ENCODE measurements at regions not wholly inside any gene's neighbourhood (a gene's known extent, or its start where the extent isn't known, plus 50 kb on each side); places are given as distances from the start of the nearest gene placed in this dataset.
"Not testable (repeated sequence)": the region's sequence is repeated elsewhere in the genome, so short reads cannot be mapped to it uniquely, and the experiment has no call there.

GRCh38 chr6:91278416-91278815 is 691.5 kb upstream of the MAP3K7 start:
- no peak for DNase-seq

DNA sequence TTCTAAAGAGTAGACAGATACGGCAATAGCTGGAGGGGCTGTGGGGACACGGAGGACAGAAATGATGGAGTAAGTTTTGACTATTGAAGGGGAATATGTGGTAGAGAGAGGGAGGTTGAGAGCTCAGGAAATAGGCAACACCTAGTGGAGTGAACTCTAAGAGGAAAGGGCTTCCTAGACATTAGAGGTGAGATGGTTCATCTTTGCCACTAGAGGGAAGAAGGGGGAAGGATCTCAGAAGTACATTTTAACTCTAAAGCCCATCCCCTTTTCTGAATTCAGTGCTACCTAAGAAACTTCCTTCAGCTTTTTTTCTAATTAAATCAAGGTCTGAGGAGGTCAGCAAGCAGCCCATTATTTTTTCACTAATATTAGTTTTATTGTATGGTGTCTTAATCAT is 689.4 kb upstream of the MAP3K7 start:
- DNase-seq = peak; percentile 5

GRCh38 chr6:91273729-91274128 is 686.9 kb upstream of the MAP3K7 start:
- DNase-seq = no peak

GRCh38 chr6:91271807-91272206 is 684.9 kb upstream of the MAP3K7 start:
- DNase-seq = no peak

DNA sequence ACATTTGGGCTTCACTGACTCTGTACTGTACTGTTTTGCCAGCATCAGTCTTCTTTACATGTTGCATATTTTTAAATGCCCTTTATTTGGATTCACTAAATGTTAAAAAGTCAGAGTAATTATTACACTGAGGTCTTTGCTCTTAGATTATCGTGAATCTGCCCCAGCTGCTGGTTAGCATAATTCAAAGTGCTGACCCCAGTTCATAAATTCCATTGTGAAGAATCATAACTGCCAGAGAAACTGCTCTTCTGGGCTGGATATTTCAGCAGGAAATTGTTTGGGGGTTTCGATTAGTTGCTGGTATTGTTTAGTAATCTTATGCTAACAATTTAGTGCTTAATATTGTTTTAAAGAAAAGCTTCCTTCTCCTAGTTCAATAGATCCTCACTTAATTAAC is 682.1 kb upstream of the MAP3K7 start:
- no peak for DNase-seq

- DNase-seq = no peak
These were observed 680.4 kb upstream of the MAP3K7 start for GRCh38 chr6:91267246-91267645.

DNA sequence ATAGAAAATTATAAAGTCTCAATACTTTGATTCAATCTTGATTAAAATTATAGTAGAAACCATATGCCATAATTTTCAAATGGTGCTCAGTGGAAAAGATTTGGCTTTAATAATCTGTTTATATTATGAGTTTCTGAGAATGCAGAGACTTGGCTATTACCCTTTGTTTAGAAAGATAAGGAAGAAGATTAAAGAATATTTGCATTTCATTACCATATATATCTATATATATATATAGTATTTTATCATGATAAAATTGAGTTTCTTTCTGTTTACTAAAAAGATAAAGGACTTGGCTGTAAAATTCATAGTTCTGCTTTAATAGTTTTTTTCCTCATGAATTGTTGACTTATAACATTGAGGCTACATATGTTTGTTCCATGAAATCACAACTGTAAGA is 679.3 kb upstream of the MAP3K7 start:
- DNase-seq = no peak

DNA sequence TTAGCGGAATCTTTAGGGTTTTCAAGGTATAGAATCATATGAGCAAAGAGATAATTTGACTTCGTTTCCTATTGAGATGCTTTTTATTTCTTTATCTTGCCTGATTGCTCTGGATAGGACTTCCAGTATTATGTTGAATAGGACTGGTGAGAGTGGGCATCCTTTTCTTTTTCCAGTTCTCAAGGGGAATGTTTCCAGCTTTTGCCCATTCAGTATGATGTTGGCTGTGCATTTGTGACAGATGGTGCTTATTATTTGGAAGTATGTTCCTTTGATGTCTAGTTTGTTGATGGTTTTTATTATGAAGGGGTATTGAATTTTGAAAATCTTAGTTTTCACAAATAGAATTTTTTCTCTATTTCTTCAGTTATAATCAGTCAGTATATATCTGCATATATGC is 656.6 kb upstream of the MAP3K7 start:
- DNase-seq = no peak

- no peak for DNase-seq
These were observed 655.7 kb upstream of the MAP3K7 start for GRCh38 chr6:91242614-91242949.

DNA sequence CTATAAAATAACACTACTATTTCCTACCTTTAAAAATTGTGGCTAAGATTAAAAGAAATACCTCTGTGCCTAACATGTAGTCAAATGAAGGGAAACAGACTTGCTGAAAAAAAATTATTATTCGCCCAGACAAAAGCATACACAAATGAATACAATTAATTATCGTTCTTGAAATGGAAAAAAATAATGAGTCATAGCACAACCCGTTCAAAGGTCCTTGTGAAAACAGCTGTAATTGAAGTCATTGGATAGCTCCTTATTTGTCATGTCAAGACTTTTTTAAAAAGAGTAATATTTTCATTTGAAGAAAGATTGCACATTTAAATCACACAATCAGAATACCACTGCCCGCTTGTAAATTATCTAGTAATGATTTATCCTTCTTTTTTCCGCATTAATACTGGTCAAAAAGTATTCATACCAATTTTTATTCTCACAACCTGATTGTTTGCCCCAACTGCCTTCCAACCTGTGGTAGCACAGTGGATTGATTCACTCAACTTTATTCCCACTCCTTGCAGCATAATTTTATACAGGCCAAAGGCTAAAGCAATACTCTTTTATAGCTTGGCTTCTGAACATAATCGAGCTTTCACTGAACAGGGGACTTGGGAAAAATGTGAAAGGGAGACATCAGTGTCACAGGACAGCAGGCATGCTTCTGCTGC is 655.2 kb upstream of the MAP3K7 start:
- no peak for DNase-seq

DNA sequence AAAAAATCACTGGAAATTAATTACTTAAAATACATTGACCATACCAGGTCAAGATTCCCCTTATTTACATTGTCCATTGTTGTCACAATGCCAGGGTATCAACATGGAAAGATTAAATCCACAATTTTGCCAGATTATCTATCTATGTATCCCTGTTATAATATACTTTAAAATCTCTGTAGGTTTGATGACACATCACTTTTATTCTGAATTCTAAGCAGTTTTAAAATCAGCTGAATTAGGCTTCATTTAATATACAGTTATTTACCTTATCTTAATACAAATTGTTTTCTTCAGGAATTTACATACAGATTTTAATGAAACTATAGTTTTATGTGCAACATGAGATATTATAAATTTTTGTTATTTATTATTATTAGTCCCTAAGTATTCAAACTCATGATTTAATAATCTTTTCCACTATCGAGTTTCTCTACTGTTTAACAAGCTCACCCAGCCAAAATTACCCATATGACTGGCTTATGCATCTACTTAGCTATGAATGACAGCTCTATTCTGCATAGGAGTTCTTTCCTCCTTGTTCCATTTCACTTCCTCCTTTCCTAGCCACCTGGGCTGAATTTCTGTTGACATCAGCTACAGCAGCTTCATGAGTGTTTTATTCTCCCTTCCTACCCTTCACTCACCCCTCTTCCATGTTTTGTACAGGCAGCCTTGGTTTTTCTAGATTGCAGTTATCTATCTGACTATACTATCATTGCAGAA is 654.2 kb upstream of the MAP3K7 start:
- DNase-seq = no peak

- no peak for DNase-seq
These were observed 634.3 kb upstream of the MAP3K7 start for GRCh38 chr6:91221072-91221720.

DNA sequence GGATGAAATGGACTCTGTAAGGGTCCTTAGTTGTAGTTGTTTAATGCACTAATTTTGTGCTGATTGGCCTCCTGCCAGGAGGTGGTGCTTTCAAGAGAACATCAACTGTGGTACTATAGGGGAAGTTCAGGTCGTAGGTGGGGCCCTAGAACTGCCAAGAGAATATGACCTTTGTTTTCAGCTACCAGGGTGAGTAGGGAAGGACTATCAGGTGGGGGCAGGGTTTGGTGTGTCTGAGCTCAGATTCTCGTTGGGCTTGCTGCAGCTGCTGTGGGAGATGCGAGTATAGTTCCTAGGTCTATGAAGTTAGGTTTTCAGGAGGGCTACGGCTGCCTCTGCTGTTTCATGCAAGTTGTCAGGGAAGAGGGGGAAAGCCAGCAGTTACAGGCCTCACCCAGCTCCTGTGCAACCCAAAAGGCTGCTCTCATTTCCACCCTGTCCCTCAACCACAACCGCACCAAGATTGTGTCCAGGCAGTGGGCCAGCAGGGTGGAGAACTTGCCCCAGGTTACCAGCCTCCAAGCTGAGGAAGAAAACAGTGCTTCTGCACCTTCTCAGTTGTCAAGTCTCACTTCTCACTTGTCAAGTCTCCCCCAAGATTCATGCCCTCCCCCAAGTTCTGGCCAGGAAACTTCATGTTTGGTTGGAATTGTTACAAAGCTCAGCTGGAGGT is 626.5 kb upstream of the MAP3K7 start:
- no peak for DNase-seq

GRCh38 chr6:91198588-91199255 is 611.9 kb upstream of the MAP3K7 start:
- DNase-seq = no peak

- peak; percentile 33 for DNase-seq
These were observed 609.9 kb upstream of the MAP3K7 start for GRCh38 chr6:91196729-91197128.

- DNase-seq = no peak
These were observed 606.6 kb upstream of the MAP3K7 start for GRCh38 chr6:91193446-91193845.

DNA sequence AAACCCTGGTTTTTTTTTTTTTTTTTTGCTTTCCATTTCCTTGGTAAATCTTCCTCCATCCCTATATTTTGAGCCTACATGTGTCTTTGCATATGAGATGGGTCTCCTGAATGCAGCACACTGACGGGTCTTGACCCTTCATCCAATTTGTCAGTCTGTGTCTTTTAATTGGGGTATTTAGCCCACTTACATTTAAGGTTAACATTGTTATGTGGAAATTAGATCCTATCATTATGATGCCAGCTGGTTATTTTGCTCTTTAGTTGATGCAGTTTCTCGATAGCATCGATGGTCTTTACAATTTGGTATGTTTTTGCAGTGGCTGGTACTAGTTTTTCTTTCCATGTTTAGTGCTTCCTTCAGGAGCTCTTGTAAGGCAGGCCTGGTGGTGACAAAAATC is 603.2 kb upstream of the MAP3K7 start:
- not testable (repeated sequence) for DNase-seq

GRCh38 chr6:91185072-91185471 is 598.2 kb upstream of the MAP3K7 start:
- no peak for DNase-seq

DNA sequence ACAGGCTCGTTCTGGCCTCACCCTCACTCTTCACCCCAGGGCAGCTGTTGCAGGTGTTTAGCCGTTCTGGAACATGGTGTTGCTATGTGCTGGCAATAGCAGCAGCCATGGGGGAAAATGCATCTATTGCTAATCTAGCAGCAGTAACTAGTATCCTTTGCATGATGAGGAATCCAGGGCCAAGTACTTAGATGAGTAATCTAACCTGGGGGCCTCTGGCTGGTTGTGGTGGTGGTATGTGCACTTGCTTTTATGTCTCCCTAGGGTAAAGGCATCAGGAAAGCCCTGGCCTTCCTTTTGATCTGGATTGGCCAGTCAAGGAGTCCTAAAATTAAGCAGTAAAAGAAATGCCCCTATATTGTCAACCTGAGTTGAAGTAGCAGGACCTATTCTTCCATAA is 594.5 kb upstream of the MAP3K7 start:
- DNase-seq = no peak

GRCh38 chr6:91173651-91174050 is 586.8 kb upstream of the MAP3K7 start:
- no peak for DNase-seq

- DNase-seq = no peak
These were observed 586.3 kb upstream of the MAP3K7 start for GRCh38 chr6:91173186-91173585.

- DNase-seq = no peak
These were observed 585.0 kb upstream of the MAP3K7 start for GRCh38 chr6:91171754-91172462.
